SK-N-SH (cell line): ENCODE measurements at regions not wholly inside any gene's neighbourhood (a gene's known extent, or its start where the extent isn't known, plus 50 kb on each side); places are given as distances from the start of the nearest gene placed in this dataset.
"Not testable (repeated sequence)": the region's sequence is repeated elsewhere in the genome, so short reads cannot be mapped to it uniquely, and the experiment has no call there.

Experiments used
- CTCF ChIA-PET: fragments of 300-600, 350-600 bp; formaldehyde crosslinking; extraction: SDS; loops from one replicate; lab custom pipeline; 2021; lab: Yijun Ruan, JAX
- POLR2A ChIA-PET: fragments of 350-600 bp; sonication (Branson Sonifier 250); formaldehyde crosslinking; extraction: SDS; loops from one replicate; lab custom pipeline; 2020; ENCODE audit warnings: antibody characterized with exemption, inconsistent platforms; lab: Yijun Ruan, JAX
- DNase-seq: peaks from one replicate; pipeline ENCODE4 v3.0.0; 2012
- H2AFZ ChIP-seq: fragments of 200-600 bp; sonication (generic); 2 replicates; pipeline ENCODE4 v1.8.1; 2016; ENCODE audit warnings: antibody characterized with exemption, mild to moderate bottlenecking, low read depth
- H3F3A ChIP-seq: fragments of 200-600 bp; sonication (generic); replicated peaks from 2 replicates; pipeline ENCODE3; 2016; ENCODE audit warnings: antibody characterized with exemption, mild to moderate bottlenecking; ENCODE audit not compliant: insufficient read depth
- H3K27ac ChIP-seq, 2 experiments: fragments of 200-500 bp in 1 of 2; fragments of 200-600 bp in 1 of 2; sonication (Bioruptor generic) in 1 of 2; sonication (generic), shearing (Covaris generic) in 1 of 2; 2 replicates each; pipeline versions ENCODE4 v1.5.1 to v1.6.1; 2014 to 2016; ENCODE audit warnings: low read depth in 2 of 2, inconsistent platforms in 1 of 2, low read length in 1 of 2, mild to moderate bottlenecking in 1 of 2, mixed read lengths in 1 of 2
- H3K27me3 ChIP-seq: fragments of 200-600 bp; sonication (generic), shearing (Covaris generic); 2 replicates; pipeline ENCODE4 v1.6.1; 2016; ENCODE audit warnings: mixed run types; ENCODE audit not compliant: insufficient read depth
- H3K36me3 ChIP-seq, 2 experiments: fragments of 200-500 bp in 1 of 2; fragments of 200-600 bp in 1 of 2; sonication (Bioruptor generic) in 1 of 2; sonication (generic) in 1 of 2; replicated peaks in 1 of 2; 2 replicates each; pipeline versions ENCODE3 to v1.5.1; 2014 to 2016; ENCODE audit warnings: low read length in 1 of 2, mild to moderate bottlenecking in 1 of 2; ENCODE audit not compliant: insufficient read depth in 2 of 2, control insufficient read depth in 1 of 2
- H3K4me1 ChIP-seq, 2 experiments: fragments of 200-500 bp in 1 of 2; fragments of 200-600 bp in 1 of 2; sonication (Bioruptor generic) in 1 of 2; sonication (generic), shearing (Covaris generic) in 1 of 2; 2 replicates each; pipeline versions ENCODE4 v1.5.1 to v1.6.1; 2014 to 2016; ENCODE audit warnings: low read depth in 1 of 2, low read length in 1 of 2, mixed run types in 1 of 2; ENCODE audit not compliant: insufficient read depth in 2 of 2, control insufficient read depth in 1 of 2
- H3K4me2 ChIP-seq: fragments of 200-600 bp; sonication (generic), shearing (Covaris generic); 2 replicates; pipeline ENCODE4 v1.6.1; 2017; ENCODE audit warnings: mixed run types
- H3K4me3 ChIP-seq, 2 experiments: fragments of 200-500 bp in 1 of 2; fragments of 200-600 bp in 1 of 2; sonication (Bioruptor generic) in 1 of 2; sonication (generic), shearing (Covaris generic) in 1 of 2; 2 replicates each; pipeline versions ENCODE4 v1.5.1 to v1.8.1; 2014 to 2016; ENCODE audit warnings: low read depth in 2 of 2, inconsistent platforms in 1 of 2, low read length in 1 of 2, mild to moderate bottlenecking in 1 of 2, mixed read lengths in 1 of 2, moderate library complexity in 1 of 2
- H3K79me2 ChIP-seq: fragments of 200-600 bp; sonication (generic); 2 replicates; pipeline ENCODE4 v1.8.1; 2017; ENCODE audit warnings: mild to moderate bottlenecking; ENCODE audit not compliant: insufficient read depth
- H3K9ac ChIP-seq: fragments of 200-600 bp; sonication (generic); 2 replicates; pipeline ENCODE4 v1.6.1; 2017; ENCODE audit warnings: mixed run types
- H3K9me2 ChIP-seq: fragments of 200-600 bp; sonication (generic); 2 replicates; pipeline ENCODE4 v1.6.1; 2017; ENCODE audit warnings: mixed run types
- H3K9me3 ChIP-seq: fragments of 200-600 bp; sonication (generic); 2 replicates; pipeline ENCODE4 v1.6.1; 2017; ENCODE audit warnings: mixed run types, mild to moderate bottlenecking, moderate library complexity
- H4K20me1 ChIP-seq: fragments of 200-600 bp; sonication (generic); 2 replicates; pipeline ENCODE4 v1.6.1; 2017; ENCODE audit warnings: mild to moderate bottlenecking, mixed run types; ENCODE audit not compliant: insufficient read depth
- EP300 ChIP-seq, 2 experiments: IDR thresholded peaks; 2 replicates each; pipeline versions ENCODE4 v1.4.0 to v1.6.1; 2012; ENCODE audit warnings: borderline replicate concordance in 1 of 2, low read depth in 1 of 2, low read length in 1 of 2
- FOSL2 ChIP-seq: IDR thresholded peaks from 2 replicates; pipeline ENCODE4 v1.4.0; 2012; ENCODE audit warnings: low read depth, mild to moderate bottlenecking, moderate library complexity, borderline replicate concordance
- FOXM1 ChIP-seq: IDR thresholded peaks from 2 replicates; pipeline ENCODE4 v1.4.0; 2012; ENCODE audit warnings: low read depth, mild to moderate bottlenecking
- JUND ChIP-seq: IDR thresholded peaks from 2 replicates; pipeline ENCODE4 v1.4.0; 2012
- NFIC ChIP-seq: IDR thresholded peaks from 2 replicates; pipeline ENCODE4 v1.4.0; 2012; ENCODE audit warnings: borderline replicate concordance
- POLR2AphosphoS5 ChIP-seq: IDR thresholded peaks from 2 replicates; pipeline ENCODE4 v1.6.1; 2012; ENCODE audit warnings: low read depth, low read length
- REST ChIP-seq: IDR thresholded peaks from 2 replicates; pipeline ENCODE4 v1.6.1; 2012; ENCODE audit warnings: mild to moderate bottlenecking, low read depth, low read length, moderate library complexity
- RXRA ChIP-seq: IDR thresholded peaks from 2 replicates; pipeline ENCODE4 v1.4.0; 2012; ENCODE audit warnings: low read depth, mild to moderate bottlenecking, borderline replicate concordance
- SIN3A ChIP-seq: IDR thresholded peaks from 2 replicates; pipeline ENCODE4 v1.6.1; 2012; ENCODE audit warnings: low read depth, mild to moderate bottlenecking, low read length, moderate library complexity, borderline replicate concordance
- SMC3 ChIP-seq: IDR thresholded peaks from 2 replicates; pipeline ENCODE4 v1.6.1; 2012; ENCODE audit warnings: low read depth, low read length, improper control_type of control experiment
- TCF12 ChIP-seq: IDR thresholded peaks from 2 replicates; pipeline ENCODE4 v1.4.0; 2012
- TEAD4 ChIP-seq: IDR thresholded peaks from 2 replicates; pipeline ENCODE4 v1.4.0; 2012; ENCODE audit warnings: mild to moderate bottlenecking, borderline replicate concordance; ENCODE audit not compliant: insufficient read depth
- YY1 ChIP-seq: IDR thresholded peaks from 2 replicates; pipeline ENCODE4 v1.4.0; 2012; ENCODE audit warnings: low read depth, mild to moderate bottlenecking
- ZBTB33 ChIP-seq: IDR thresholded peaks from 2 replicates; pipeline ENCODE4 v1.4.0; 2012; ENCODE audit warnings: low read depth, borderline replicate concordance
- WGBS: methylation state at CpG from one replicate; pipeline ENCODE4 v1.1.6; 2017; ENCODE audit warnings: low lambda C conversion rate; 5-methylcytosine and 5-hydroxymethylcytosine counted together
- TF ChIP-seq, protein P1 (sequence below): IDR thresholded peaks from 2 replicates; pipeline ENCODE4; 2012

DNA sequence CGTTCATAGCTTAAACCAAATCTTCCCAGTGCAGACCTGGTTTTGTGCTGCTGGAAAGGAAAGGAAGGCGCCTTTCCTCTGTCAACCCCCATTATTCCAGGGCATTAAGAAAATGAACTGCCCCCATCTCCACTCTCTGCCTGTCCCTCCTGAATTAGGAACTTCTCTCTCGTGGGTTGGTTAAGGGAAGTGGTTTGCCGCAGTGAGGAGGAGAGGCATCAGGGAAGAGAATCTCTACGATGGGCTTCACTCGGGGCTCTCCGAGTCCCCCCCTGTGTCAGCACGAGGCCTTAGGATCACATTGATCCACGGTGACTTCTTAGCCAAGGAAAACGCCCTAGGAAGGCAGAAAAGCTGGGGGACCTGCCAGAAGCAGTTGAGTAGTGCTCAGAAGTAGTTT, 53.9 kb upstream of the LYZL2 start (continued):
- TF ChIP-seq SMC3, result no peak
- no peak for TF ChIP-seq SIN3A

DNA sequence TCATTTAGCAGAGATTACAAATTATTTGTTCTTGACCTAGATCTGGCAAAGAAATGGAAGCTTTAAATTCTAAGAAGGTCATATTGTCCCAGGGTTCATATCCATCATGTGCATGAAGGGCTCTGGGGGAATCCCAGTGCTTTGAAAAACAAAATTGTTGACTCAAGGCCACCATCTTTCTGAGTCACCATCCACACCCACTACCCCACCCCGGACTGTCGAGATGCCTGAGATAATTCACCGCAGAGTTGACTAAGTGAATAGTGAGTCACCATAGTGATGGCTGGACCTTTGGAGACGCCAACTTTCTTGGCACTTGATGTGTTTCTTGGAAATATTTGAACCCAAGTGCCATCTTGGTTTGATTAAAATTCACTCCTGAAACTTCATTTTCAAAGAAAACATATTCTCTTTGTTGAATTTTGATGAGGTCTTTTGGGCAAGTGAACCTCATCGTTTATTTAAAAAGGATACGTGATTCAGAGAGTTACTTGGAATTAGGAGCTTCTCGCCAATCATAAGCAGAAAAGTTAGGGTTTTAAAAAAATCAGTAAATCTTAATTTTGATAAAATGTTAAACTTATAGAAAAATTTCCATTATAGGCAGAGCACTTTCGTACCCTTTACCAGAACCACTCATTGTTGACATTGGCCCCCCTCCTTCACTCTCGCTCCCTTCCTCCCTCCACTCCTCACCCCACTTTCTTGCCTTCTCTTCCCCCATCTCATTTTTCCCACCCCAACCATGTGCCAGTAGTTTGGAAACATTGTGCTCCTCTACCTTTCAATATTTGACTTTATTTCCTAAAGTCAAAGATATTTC, 53.0 kb upstream of the LYZL2 start:
- H3K4me2 ChIP-seq, H4K20me1 ChIP-seq, H3K36me3 ChIP-seq, H3K27me3 ChIP-seq, POLR2A ChIA-PET, H3K9me3 ChIP-seq, H3F3A ChIP-seq, H3K4me3 ChIP-seq, DNase-seq, H3K79me2 ChIP-seq, H3K9ac ChIP-seq, H3K9me2 ChIP-seq, H3K4me1 ChIP-seq: not testable (repeated sequence)
- H3K27ac ChIP-seq, result peak overlapping the region in 1 of 2 experiments; percentile 61; a peak in 2 of 4 replicates
- CTCF ChIA-PET, result interaction anchor here (2.9 kb wide), 1 partner anchor 11 kb away, joined by 13 read pairs; no protein-coding TSS in a partner anchor
- TF ChIP-seq FOXM1 (peak; percentile 69; the same call in 1 of the 2 replicates), REST (peak; percentile 67; the same call in 1 of the 2 replicates), NFIC (peak; percentile 92), FOSL2 (peak; percentile 99), TEAD4 (peak; percentile 89), RXRA (peak; percentile 91), YY1 (peak; percentile 81), SIN3A (peak; percentile 71; the same call in 1 of the 2 replicates), TCF12 (peak; percentile 94), JUND (peak; percentile 98), ZBTB33 (peak; percentile 78; the same call in 1 of the 2 replicates), EP300 (IDR thresholded peaks at IDR 0.05; ENCODE audit: borderline replicate concordance in 1 of 2, low read depth in 1 of 2, low read length in 1 of 2) (peak in 1 of 2 experiments; percentile 90; a peak in 2 of 4 replicates), POLR2AphosphoS5 (peak; percentile 82; the same call in 1 of the 2 replicates)
- TF ChIP-seq, protein P1, sequence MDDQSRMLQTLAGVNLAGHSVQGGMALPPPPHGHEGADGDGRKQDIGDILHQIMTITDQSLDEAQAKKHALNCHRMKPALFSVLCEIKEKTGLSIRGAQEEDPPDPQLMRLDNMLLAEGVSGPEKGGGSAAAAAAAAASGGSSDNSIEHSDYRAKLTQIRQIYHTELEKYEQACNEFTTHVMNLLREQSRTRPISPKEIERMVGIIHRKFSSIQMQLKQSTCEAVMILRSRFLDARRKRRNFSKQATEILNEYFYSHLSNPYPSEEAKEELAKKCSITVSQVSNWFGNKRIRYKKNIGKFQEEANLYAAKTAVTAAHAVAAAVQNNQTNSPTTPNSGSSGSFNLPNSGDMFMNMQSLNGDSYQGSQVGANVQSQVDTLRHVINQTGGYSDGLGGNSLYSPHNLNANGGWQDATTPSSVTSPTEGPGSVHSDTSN, result peak; percentile 88
- TF ChIP-seq, all 33 proteins: peak for 14; not testable (repeated sequence) for 19
- H2AFZ ChIP-seq, result not testable (repeated sequence)
- 50% methylated on average over 9 of the region's 9 CpGs for WGBS
